ENCODE measurements at regions not wholly inside any gene's neighbourhood (a gene's known extent, or its start where the extent isn't known, plus 50 kb on each side); places are given as distances from the start of the nearest gene placed in this dataset.

DNA sequence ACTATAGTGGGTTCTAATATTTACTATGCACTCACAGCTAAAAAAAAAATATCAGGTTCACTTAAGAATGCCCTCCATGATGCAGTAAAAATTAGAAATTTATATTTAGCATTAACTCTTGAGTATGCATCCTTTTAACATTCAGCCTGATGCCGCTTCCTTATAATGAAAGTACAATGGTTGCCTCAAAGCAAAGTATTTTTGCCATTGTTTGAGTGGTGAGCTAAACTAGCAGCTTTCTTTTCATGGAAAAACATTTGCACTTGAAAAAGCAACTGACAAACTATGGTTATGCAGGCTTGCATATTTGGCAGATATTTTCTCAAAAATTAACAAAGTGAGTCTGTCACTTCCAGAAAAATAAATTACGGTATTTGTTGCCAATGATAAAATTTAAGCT is 188.6 kb downstream of the SLC6A15 start:
- H3K27me3 ChIP-seq: no peaks in the 10 kb centered on the region
- no peak overlapping the region for H3K9ac ChIP-seq
- no peaks in the 10 kb centered on the region for H3K9me3 ChIP-seq (replicated peaks in 1 of 11)
- TF ChIP-seq Cebpa-rat (IDR thresholded peaks at IDR 0.05): no peak
- H3K36me3 ChIP-seq: no peaks in the 10 kb centered on the region
- H3K4me3 ChIP-seq: no peak overlapping the region
- H4K20me1 ChIP-seq: no peaks in the 10 kb centered on the region
- H3K4me1 ChIP-seq: no peaks in the 10 kb centered on the region
- no peak overlapping the region for H3K4me2 ChIP-seq
- H3K27ac ChIP-seq: no peak overlapping the region

GRCh38 chr12:84719997-84720396 is 192.6 kb downstream of the SLC6A15 start:
- H3K4me1 ChIP-seq: no peaks in the 10 kb centered on the region
- H3K27ac ChIP-seq: no peak overlapping the region
- TF ChIP-seq Cebpa-rat (IDR thresholded peaks at IDR 0.05): no peak
- H3K4me2 ChIP-seq: no peak overlapping the region
- no peaks in the 10 kb centered on the region for H3K9me3 ChIP-seq (replicated peaks in 1 of 11)
- H3K36me3 ChIP-seq: no peaks in the 10 kb centered on the region
- H4K20me1 ChIP-seq: no peaks in the 10 kb centered on the region
- H3K9ac ChIP-seq: no peak overlapping the region
- H3K27me3 ChIP-seq: no peaks in the 10 kb centered on the region
- H3K4me3 ChIP-seq: no peak overlapping the region

GRCh38 chr12:84718906-84719305 is 193.7 kb downstream of the SLC6A15 start:
- no peaks in the 10 kb centered on the region for H3K9me3 ChIP-seq (replicated peaks in 1 of 11)
- H3K4me1 ChIP-seq: no peaks in the 10 kb centered on the region
- no peak for TF ChIP-seq Cebpa-rat (IDR thresholded peaks at IDR 0.05)
- H3K27ac ChIP-seq: no peak overlapping the region
- H3K9ac ChIP-seq: no peak overlapping the region
- no peak overlapping the region for H3K4me2 ChIP-seq
- H3K4me3 ChIP-seq: no peak overlapping the region
- H4K20me1 ChIP-seq: no peaks in the 10 kb centered on the region
- H3K27me3 ChIP-seq: no peaks in the 10 kb centered on the region
- no peaks in the 10 kb centered on the region for H3K36me3 ChIP-seq

DNA sequence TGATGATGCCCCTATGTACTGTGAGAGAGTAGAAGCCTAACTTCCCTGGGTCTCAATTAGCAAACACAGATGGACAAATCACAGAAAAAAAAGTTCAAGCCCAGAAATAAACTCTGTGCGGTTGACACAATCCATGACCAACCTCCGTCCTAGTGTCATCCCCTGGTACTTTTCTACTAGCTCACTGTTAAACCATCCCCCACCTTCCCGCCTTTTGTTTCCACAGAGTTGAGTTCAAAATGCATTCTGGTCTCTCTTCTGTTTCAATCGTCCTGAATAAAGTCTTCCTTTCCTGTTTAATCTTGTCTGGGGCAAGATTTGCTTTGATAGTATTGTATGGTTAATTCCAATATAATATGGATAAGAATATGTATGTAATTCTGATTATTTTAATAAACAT is 199.9 kb downstream of the SLC6A15 start:
- H3K36me3 ChIP-seq: no peaks in the 10 kb centered on the region
- no peak overlapping the region for H3K9ac ChIP-seq
- H3K4me1 ChIP-seq: no peaks in the 10 kb centered on the region
- no peak overlapping the region for H3K27ac ChIP-seq
- H3K4me3 ChIP-seq: no peak overlapping the region
- no peak for TF ChIP-seq Cebpa-rat (IDR thresholded peaks at IDR 0.05)
- H4K20me1 ChIP-seq: no peaks in the 10 kb centered on the region
- no peak overlapping the region for H3K4me2 ChIP-seq
- H3K9me3 ChIP-seq (replicated peaks in 1 of 11): no peaks in the 10 kb centered on the region
- no peaks in the 10 kb centered on the region for H3K27me3 ChIP-seq

GRCh38 chr12:84706374-84706773 is 206.2 kb downstream of the SLC6A15 start:
- H3K4me2 ChIP-seq: no peak overlapping the region
- no peak for TF ChIP-seq Cebpa-rat (IDR thresholded peaks at IDR 0.05)
- no peaks in the 10 kb centered on the region for H3K36me3 ChIP-seq

DNA sequence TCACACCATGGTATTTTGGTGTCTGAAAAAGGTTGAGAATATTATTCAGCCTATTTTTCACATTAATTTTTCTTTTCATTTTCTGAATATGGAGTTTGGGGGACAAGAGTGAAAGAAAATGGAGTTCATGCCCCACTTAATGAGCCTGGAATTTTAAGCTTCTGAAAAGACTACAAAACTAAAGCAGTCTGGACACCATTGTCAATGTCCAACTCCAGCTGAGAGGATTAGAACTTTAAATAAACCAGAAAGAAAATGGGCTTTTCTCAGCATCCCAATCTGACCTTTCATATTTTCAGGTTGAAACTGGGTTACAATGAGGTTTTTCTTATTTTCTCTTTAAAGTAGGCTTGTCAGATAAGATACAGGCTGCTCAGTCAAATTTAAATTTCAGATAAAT is 207.7 kb downstream of the SLC6A15 start:
- Histone ChIP-seq H4K20me1 (no peaks in the 10 kb centered on the region), H3K4me3 (no peak overlapping the region), H3K27me3 (no peaks in the 10 kb centered on the region), H3K4me2 (no peak overlapping the region), H3K9me3 (replicated peaks in 1 of 11) (no peaks in the 10 kb centered on the region), H3K36me3 (no peaks in the 10 kb centered on the region), H3K9ac (no peak overlapping the region), H3K27ac (no peak overlapping the region), H3K4me1 (0 out of 20 replicates have a peak, but pooled peaks cover 0 to 3% (median 0%) of the 10 kb centered on the region in 10 experiments)
- no peak for TF ChIP-seq Cebpa-rat (IDR thresholded peaks at IDR 0.05)

More at GRCh38 chr12:84706374-84706773, 206.2 kb downstream of the SLC6A15 start:
- Histone ChIP-seq H3K9me3 (replicated peaks in 1 of 11) (no peaks in the 10 kb centered on the region), H4K20me1 (no peaks in the 10 kb centered on the region), H3K27me3 (no peaks in the 10 kb centered on the region), H3K4me3 (no peak overlapping the region), H3K4me1 (0 out of 20 replicates have a peak, but pooled peaks cover 0 to 3% (median 0%) of the 10 kb centered on the region in 10 experiments), H3K27ac (no peak overlapping the region), H3K9ac (no peak overlapping the region)

DNA sequence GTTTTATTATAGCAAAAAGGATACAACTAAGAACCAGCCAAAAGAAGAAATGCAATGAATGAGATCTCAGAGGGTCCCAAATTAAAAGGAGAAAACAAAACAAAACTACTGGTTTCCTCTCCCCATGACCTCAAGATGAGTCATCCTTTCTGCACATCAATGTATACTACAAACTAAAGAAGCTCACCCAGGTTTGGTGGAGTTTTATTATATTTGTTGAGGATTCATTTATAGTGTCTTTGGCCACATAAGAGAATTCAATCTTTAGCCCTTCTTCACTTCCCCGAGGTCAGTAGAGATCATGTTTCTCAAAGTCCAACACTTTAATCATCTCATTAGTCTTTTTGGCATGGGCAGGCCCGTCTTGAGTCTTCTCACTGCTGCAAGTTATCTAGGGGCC is 210.6 kb downstream of the SLC6A15 start:
- Histone ChIP-seq H3K27me3 (no peaks in the 10 kb centered on the region), H3K9ac (no peak overlapping the region), H4K20me1 (no peaks in the 10 kb centered on the region), H3K36me3 (no peaks in the 10 kb centered on the region), H3K27ac (no peak overlapping the region), H3K4me2 (no peak overlapping the region), H3K4me3 (no peak overlapping the region), H3K9me3 (replicated peaks in 1 of 11) (no peaks in the 10 kb centered on the region), H3K4me1 (0 out of 20 replicates have a peak, but pooled peaks cover 0 to 3% (median 0%) of the 10 kb centered on the region in 10 experiments)
- TF ChIP-seq Cebpa-rat (IDR thresholded peaks at IDR 0.05): no peak

DNA sequence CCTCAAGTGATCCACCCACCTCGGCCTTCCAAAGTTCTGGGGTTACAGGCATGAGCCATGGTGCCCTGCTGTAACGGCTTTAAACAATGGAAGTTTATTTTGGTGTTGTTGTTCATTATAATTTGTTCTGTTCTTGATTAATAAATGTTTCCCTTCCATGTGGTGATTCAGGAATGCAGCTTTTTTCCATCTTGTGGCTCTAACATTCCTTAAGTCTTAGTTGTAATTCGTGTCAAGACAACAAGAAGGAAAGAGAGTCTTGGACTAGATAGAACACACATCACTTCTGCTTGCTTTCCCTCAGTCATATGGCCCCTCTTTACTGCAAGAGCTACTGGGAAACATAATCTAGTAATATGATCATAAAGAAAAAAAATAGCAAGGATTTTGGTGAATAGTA is 211.6 kb downstream of the SLC6A15 start:
- H3K27ac ChIP-seq: no peak overlapping the region
- no peak overlapping the region for H3K9ac ChIP-seq
- H4K20me1 ChIP-seq: no peaks in the 10 kb centered on the region
- no peak overlapping the region for H3K4me2 ChIP-seq
- no peaks in the 10 kb centered on the region for H3K9me3 ChIP-seq (replicated peaks in 1 of 11)
- no peak overlapping the region for H3K4me3 ChIP-seq
- no peaks in the 10 kb centered on the region for H3K27me3 ChIP-seq
- no peaks in the 10 kb centered on the region for H3K36me3 ChIP-seq
- no peak for TF ChIP-seq Cebpa-rat (IDR thresholded peaks at IDR 0.05)
- 0 out of 20 replicates have a peak, but pooled peaks cover 0 to 3% (median 0%) of the 10 kb centered on the region in 10 experiments for H3K4me1 ChIP-seq

DNA sequence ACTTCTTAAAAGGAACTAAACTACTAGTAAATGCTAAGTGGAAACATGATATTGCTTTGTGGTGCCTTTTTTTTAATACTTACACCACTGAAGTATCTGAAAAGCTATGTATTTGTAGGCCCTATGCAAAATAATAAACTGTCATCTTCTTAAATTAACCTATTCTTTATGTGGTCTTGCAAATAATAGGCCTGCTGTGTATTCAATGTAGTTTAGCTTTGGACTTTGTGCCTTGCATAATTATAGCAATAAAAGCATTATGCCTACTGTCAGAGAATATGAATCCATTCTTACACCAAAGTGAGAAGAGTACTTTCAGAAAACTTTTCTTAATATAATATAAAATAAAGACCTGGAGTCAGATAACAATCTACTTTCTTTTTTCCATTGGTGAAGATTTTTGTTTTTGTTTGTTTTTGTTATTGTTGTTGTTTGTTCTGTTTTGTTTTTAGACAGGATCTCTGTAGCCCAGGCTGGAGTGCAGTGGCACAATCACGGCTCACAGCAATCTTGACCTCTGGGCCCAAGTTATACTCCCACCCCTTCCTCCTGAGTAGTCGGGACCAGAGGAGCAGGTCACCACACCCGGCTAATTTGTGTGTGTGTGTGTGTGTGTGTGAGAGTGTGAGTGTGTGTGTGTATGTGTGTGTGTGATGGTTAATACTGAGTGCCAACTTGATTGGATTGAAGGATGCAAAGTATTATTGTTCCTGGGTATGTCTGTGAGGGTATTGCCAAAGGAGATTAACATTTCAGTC is 213.8 kb downstream of the SLC6A15 start:
- Histone ChIP-seq H3K27me3 (no peaks in the 10 kb centered on the region), H3K27ac (no peak overlapping the region), H3K9ac (no peak overlapping the region), H3K4me3 (no peak overlapping the region), H3K9me3 (replicated peaks in 1 of 11) (no peaks in the 10 kb centered on the region), H3K4me1 (0 out of 20 replicates have a peak, but pooled peaks cover 0 to 3% (median 0%) of the 10 kb centered on the region in 10 experiments), H3K4me2 (no peak overlapping the region), H4K20me1 (no peaks in the 10 kb centered on the region), H3K36me3 (no peaks in the 10 kb centered on the region)
- TF ChIP-seq Cebpa-rat (IDR thresholded peaks at IDR 0.05): no peak

GRCh38 chr12:84696908-84697540 is 215.6 kb downstream of the SLC6A15 start:
- Histone ChIP-seq H3K27ac (no peak overlapping the region), H3K9ac (no peak overlapping the region), H3K4me2 (no peak overlapping the region), H3K36me3 (no peaks in the 10 kb centered on the region), H4K20me1 (no peaks in the 10 kb centered on the region), H3K9me3 (replicated peaks in 1 of 11) (no peaks in the 10 kb centered on the region), H3K4me1 (0 out of 20 replicates have a peak, but pooled peaks cover 0 to 2% (median 0%) of the 10 kb centered on the region in 10 experiments), H3K4me3 (no peak overlapping the region), H3K27me3 (no peaks in the 10 kb centered on the region)
- no peak for TF ChIP-seq Cebpa-rat (IDR thresholded peaks at IDR 0.05)
